ENCODE measurements at regions not wholly inside any gene's neighbourhood (a gene's known extent, or its start where the extent isn't known, plus 50 kb on each side); places are given as distances from the start of the nearest gene placed in this dataset.

GRCh38 chr12:91690531-91690930 is 455.1 kb downstream of the BTG1 start:
- Histone ChIP-seq H3K4me1 (no peaks in the 10 kb centered on the region), H3K9me3 (no peaks in the 10 kb centered on the region), H3K27me3 (no peaks in the 10 kb centered on the region), H3K4me3 (no peak overlapping the region), H3K27ac (no peak overlapping the region), H3K36me3 (no peaks in the 10 kb centered on the region)
- intact Hi-C loops (cut with DNase I; ENCODE audit: low total_unique reads) = no loop called here
- no peak for DNase-seq
- TF ChIP-seq POLR2A (IDR thresholded peaks at IDR 0.05) = no peak
- no peak for TF ChIP-seq CTCF (IDR thresholded peaks at IDR 0.05)

GRCh38 chr12:91687052-91688017 is 458.3 kb downstream of the BTG1 start:
- DNase-seq = no peak
- Histone ChIP-seq H3K27me3 (no peaks in the 10 kb centered on the region), H3K4me1 (no peaks in the 10 kb centered on the region), H3K36me3 (no peaks in the 10 kb centered on the region), H3K9me3 (no peaks in the 10 kb centered on the region), H3K4me3 (no peak overlapping the region), H3K27ac (no peak overlapping the region)
- intact Hi-C loops (cut with DNase I; ENCODE audit: low total_unique reads) = no loop called here
- no peak for TF ChIP-seq CTCF (IDR thresholded peaks at IDR 0.05)
- no peak for TF ChIP-seq POLR2A (IDR thresholded peaks at IDR 0.05)

GRCh38 chr12:91685917-91686316 is 459.7 kb downstream of the BTG1 start:
- no peaks in the 10 kb centered on the region for H3K9me3 ChIP-seq
- H3K36me3 ChIP-seq = no peaks in the 10 kb centered on the region
- no peak for DNase-seq
- no peak overlapping the region for H3K27ac ChIP-seq
- no peak overlapping the region for H3K4me3 ChIP-seq
- H3K27me3 ChIP-seq = no peaks in the 10 kb centered on the region
- intact Hi-C loops (cut with DNase I; ENCODE audit: low total_unique reads) = no loop called here
- no peaks in the 10 kb centered on the region for H3K4me1 ChIP-seq
- no peak for TF ChIP-seq CTCF (IDR thresholded peaks at IDR 0.05)
- no peak for TF ChIP-seq POLR2A (IDR thresholded peaks at IDR 0.05)

- no peak for DNase-seq
- Histone ChIP-seq H3K4me1 (no peaks in the 10 kb centered on the region), H3K27me3 (no peaks in the 10 kb centered on the region), H3K9me3 (no peaks in the 10 kb centered on the region), H3K36me3 (no peaks in the 10 kb centered on the region), H3K27ac (no peak overlapping the region), H3K4me3 (no peak overlapping the region)
- intact Hi-C loops (cut with DNase I; ENCODE audit: low total_unique reads) = no loop called here
- TF ChIP-seq POLR2A (IDR thresholded peaks at IDR 0.05) = no peak
- TF ChIP-seq CTCF (IDR thresholded peaks at IDR 0.05) = no peak
Measured at GRCh38 chr12:91681751-91682150, 463.9 kb downstream of the BTG1 start.

GRCh38 chr12:91680864-91681263 is 464.8 kb downstream of the BTG1 start:
- H3K4me3 ChIP-seq = no peak overlapping the region
- no peaks in the 10 kb centered on the region for H3K4me1 ChIP-seq
- H3K36me3 ChIP-seq = no peaks in the 10 kb centered on the region
- TF ChIP-seq CTCF (IDR thresholded peaks at IDR 0.05) (no peak), POLR2A (IDR thresholded peaks at IDR 0.05) (no peak)
- no peak for DNase-seq
- H3K27me3 ChIP-seq = no peaks in the 10 kb centered on the region
- H3K9me3 ChIP-seq = no peaks in the 10 kb centered on the region
- H3K27ac ChIP-seq = no peak overlapping the region
- intact Hi-C loops (cut with DNase I; ENCODE audit: low total_unique reads) = no loop called here

All from uterus (tissue), 3 donors.